Glutamatergic neuron (in vitro differentiated cells): ENCODE measurements at regions not wholly inside any gene's neighbourhood (a gene's known extent, or its start where the extent isn't known, plus 50 kb on each side); places are given as distances from the start of the nearest gene placed in this dataset.

Experiments
- DNase-seq: peaks from one replicate; pipeline ENCODE4 v3.0.0; 2022
- H3K27ac Mint-ChIP-seq: one replicate; pipeline ENCODE4 v1.8.0; 2020; ENCODE audit warnings: mild to moderate bottlenecking, mixed read lengths, inconsistent platforms; ENCODE audit not compliant: unreplicated experiment
- H3K27me3 Mint-ChIP-seq: one replicate; pipeline ENCODE4 v1.8.0; 2020; ENCODE audit warnings: mild to moderate bottlenecking, moderate library complexity, mixed read lengths, inconsistent platforms; ENCODE audit not compliant: unreplicated experiment
- H3K36me3 Mint-ChIP-seq: one replicate; pipeline ENCODE4 v1.8.0; 2020; ENCODE audit warnings: mild to moderate bottlenecking, mixed read lengths, inconsistent platforms; ENCODE audit not compliant: unreplicated experiment
- H3K4me1 Mint-ChIP-seq: one replicate; pipeline ENCODE4 v1.8.0; 2020; ENCODE audit warnings: mild to moderate bottlenecking, low read depth, mixed read lengths, inconsistent platforms; ENCODE audit not compliant: unreplicated experiment
- H3K4me3 Mint-ChIP-seq: one replicate; pipeline ENCODE4 v1.8.0; 2020; ENCODE audit warnings: mild to moderate bottlenecking, mixed read lengths, inconsistent platforms; ENCODE audit not compliant: unreplicated experiment
- H3K9me3 Mint-ChIP-seq: one replicate; pipeline ENCODE4 v1.8.0; 2020; ENCODE audit warnings: mild to moderate bottlenecking, moderate library complexity, mixed read lengths, inconsistent platforms; ENCODE audit not compliant: unreplicated experiment
- TF ChIP-seq, protein P1 (sequence below): fragments of 200-600 bp; sonication (generic); IDR thresholded peaks from one replicate; pipeline ENCODE4 v1.5.0; 2021; ENCODE audit not compliant: partially characterized antibody, unreplicated experiment

DNA sequence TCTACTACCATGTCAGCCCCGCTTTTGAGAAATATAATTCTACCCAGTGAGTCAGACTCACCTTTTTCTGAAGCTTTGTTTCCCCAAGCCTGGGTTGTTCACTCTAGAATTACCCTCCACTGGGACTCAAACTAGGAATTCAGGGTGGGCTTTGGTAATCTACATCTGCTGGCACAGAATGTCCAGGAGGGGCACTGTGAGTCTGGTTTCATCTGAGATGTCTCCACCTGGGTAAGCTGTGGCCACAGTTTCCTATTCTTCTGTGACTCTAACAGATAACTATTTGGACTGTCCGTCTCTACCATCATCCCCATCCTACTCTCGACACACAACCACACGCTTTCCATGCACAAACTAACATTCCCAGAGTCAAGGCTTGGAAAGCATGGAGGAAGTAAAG is 457.2 kb downstream of the STK39 start:
- peaks cover 13% of the 10 kb centered on the region for H3K4me1 Mint-ChIP-seq

DNA sequence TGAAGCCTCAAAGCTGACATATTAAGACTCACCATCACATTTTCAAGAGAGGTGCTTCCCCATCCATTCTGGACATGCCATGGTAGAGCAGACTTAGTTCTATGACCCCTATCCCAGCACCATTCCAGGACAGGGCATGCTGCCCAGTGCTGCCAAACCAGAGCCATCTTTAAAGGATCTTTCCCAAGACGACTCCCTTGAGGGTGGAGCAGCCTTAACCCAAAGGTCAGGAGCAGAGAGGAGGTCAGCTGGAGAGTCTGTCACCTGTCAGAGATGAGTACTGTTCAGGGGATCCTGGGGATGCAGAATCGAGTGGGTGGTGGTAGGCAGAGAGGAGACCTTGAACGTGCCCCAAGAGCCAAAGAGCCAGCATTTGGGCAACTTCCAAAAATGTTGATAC is 459.8 kb downstream of the STK39 start:
- peaks cover 30% of the 10 kb centered on the region for H3K4me1 Mint-ChIP-seq
- H3K9me3 Mint-ChIP-seq: peaks cover 8% of the 10 kb centered on the region
- no peaks in the 10 kb centered on the region for H3K36me3 Mint-ChIP-seq
- TF ChIP-seq, protein P1, sequence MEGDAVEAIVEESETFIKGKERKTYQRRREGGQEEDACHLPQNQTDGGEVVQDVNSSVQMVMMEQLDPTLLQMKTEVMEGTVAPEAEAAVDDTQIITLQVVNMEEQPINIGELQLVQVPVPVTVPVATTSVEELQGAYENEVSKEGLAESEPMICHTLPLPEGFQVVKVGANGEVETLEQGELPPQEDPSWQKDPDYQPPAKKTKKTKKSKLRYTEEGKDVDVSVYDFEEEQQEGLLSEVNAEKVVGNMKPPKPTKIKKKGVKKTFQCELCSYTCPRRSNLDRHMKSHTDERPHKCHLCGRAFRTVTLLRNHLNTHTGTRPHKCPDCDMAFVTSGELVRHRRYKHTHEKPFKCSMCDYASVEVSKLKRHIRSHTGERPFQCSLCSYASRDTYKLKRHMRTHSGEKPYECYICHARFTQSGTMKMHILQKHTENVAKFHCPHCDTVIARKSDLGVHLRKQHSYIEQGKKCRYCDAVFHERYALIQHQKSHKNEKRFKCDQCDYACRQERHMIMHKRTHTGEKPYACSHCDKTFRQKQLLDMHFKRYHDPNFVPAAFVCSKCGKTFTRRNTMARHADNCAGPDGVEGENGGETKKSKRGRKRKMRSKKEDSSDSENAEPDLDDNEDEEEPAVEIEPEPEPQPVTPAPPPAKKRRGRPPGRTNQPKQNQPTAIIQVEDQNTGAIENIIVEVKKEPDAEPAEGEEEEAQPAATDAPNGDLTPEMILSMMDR: no peak
- H3K27ac Mint-ChIP-seq: no peak overlapping the region
- no peak for DNase-seq
- H3K27me3 Mint-ChIP-seq: peaks cover 5% of the 10 kb centered on the region
- no peak overlapping the region for H3K4me3 Mint-ChIP-seq

More for the DNA sequence above, 457.2 kb downstream of the STK39 start:
- H3K4me3 Mint-ChIP-seq: no peak overlapping the region
- TF ChIP-seq, protein P1: no peak
- no peak overlapping the region for H3K27ac Mint-ChIP-seq
- DNase-seq: no peak
- H3K9me3 Mint-ChIP-seq: peaks cover 6% of the 10 kb centered on the region
- H3K36me3 Mint-ChIP-seq: no peaks in the 10 kb centered on the region
- H3K27me3 Mint-ChIP-seq: no peaks in the 10 kb centered on the region

DNA sequence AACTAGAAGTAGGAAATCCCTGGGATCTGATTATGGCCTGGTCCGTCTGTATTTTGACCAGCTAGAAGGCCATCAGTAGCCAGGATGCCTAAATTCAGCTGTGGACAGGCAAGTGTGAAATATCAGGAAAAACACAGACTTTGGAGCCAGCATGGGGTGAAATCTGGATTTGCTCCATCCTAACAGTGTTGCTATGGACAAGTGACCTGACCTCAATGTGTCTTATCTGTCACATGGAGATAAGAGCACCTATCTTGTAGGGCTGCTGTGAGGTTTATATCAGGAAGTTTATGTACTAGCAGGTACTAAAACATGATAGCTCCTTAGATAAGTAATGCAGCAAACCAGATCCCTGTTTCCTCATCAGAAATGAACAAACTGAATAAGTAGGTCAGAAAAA is 460.4 kb downstream of the STK39 start:
- Mint-ChIP-seq H3K27me3 (peaks cover 5% of the 10 kb centered on the region), H3K27ac (no peak overlapping the region), H3K36me3 (no peaks in the 10 kb centered on the region), H3K9me3 (peaks cover 8% of the 10 kb centered on the region), H3K4me3 (no peak overlapping the region), H3K4me1 (peaks cover 30% of the 10 kb centered on the region)
- DNase-seq: no peak
- TF ChIP-seq, protein P1: no peak

DNA sequence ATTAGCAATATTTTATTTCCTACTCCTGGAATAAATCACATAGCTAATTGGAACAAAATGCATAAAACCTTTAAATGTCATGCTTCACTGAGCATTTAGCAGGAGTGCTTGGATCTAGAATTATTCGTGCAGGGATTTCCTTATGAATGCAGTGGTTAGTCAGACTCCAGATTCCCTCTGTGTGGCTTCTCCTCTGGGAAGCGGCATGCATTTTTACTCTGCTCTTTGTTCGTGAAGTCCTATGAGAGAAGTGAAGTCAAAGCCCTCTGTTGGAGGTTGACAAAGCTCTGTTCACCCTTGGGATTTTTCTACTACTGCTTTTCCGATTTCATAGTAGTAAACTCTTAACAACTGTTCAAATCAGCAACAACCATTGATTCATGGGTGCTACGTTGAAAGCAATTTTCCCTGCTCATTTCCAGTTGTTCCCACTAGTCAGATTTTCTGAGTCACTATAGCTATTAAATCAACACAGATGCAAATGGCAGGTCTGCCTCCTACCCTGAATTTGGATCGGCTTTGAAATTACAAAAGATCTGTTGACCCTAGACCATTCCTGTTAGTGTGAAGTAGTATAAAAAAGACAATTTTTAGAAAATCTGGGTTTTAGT is 461.7 kb downstream of the STK39 start:
- Mint-ChIP-seq H3K4me1 (peaks cover 30% of the 10 kb centered on the region), H3K27me3 (peaks cover 5% of the 10 kb centered on the region), H3K27ac (peak overlapping the region; percentile 53), H3K4me3 (no peak overlapping the region), H3K36me3 (no peaks in the 10 kb centered on the region), H3K9me3 (peaks cover 8% of the 10 kb centered on the region)
- no peak for DNase-seq
- TF ChIP-seq, protein P1: no peak

DNA sequence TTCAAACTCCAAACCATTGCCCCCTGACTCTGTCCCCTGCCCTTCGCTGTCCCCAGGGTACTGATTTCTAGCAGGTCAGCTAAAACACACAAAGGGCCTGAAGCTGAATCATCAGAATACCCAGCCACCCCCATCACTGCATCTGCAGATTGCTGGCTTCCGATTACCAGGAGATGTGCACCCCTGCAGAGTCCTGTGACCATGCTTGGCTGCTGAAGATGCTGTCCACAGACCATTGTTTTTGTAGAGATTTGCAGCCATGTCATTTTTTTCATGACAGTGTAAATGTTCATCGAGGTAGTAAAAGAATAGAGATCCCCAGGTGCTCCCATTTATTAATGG is 463.3 kb downstream of the STK39 start:
- Mint-ChIP-seq H3K27me3 (peaks cover 5% of the 10 kb centered on the region), H3K27ac (peak overlapping the region; percentile 99), H3K36me3 (no peaks in the 10 kb centered on the region), H3K4me3 (peak overlapping the region; percentile 84), H3K9me3 (peaks cover 8% of the 10 kb centered on the region), H3K4me1 (peaks cover 30% of the 10 kb centered on the region)
- DNase-seq: peak; percentile 33
- TF ChIP-seq, protein P1: no peak
